ENCODE measurements at regions not wholly inside any gene's neighbourhood (a gene's known extent, or its start where the extent isn't known, plus 50 kb on each side); places are given as distances from the start of the nearest gene placed in this dataset.

- TF ChIP-seq REST (IDR thresholded peaks at IDR 0.05): no peak
- TF ChIP-seq YY1 (IDR thresholded peaks at IDR 0.05): no peak
- TF ChIP-seq FOXA1 (IDR thresholded peaks at IDR 0.05): no peak
These were observed 573.3 kb downstream of the PTPRU start (continued) for GRCh38 chr1:29809446-29810120.

DNA sequence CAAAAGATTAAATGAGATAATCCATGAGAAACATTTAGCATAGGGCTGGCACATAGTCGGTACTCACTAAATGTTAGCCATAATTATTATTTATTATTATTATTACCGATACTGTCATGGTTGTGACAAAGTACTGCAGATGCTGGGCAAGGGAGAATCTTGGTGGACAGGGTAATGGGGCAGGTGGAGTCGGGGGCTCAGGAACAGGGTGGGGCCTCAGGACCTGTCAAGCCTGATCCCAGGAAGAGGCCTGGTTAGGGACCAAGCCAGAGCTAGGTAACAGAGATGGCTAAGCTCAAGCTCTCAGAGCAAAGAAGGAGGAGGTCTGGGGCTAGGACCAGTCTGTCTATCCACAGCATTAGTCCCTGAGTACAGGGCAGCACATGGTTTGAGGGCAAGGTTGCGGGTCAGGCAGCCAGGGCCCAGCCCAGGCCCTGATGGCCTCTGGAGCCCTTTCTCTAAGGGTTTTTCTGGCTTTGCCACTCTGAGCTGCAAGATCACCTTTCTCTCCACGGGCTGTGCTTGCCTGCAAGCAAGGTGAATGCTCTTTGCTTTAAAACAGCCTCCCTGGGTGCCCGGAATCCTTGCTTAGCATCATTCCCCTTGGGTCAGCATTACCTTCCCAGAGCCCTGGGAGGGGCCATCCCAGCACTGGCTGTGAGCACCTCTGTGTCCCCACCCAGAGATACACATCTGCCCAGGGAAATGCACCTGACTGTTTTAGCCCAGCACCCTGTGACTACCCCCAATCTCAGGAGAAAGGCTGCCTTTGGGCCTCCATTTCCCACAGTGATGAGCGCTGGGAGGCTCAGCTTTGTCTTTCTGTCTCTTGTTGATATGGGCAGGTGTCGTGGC is 572.0 kb downstream of the PTPRU start:
- TF ChIP-seq FOXA2 (IDR thresholded peaks at IDR 0.05) (no peak), HNF4G (IDR thresholded peaks at IDR 0.05) (no peak), JUND (IDR thresholded peaks at IDR 0.05) (no peak), FOXA1 (IDR thresholded peaks at IDR 0.05) (no peak), NR2F2 (IDR thresholded peaks at IDR 0.05) (no peak), ZBTB33 (IDR thresholded peaks at IDR 0.05) (no peak), HNF4A (conservative IDR thresholded peaks at IDR 0.05) (no peak)
- TF ChIP-seq, protein P1, sequence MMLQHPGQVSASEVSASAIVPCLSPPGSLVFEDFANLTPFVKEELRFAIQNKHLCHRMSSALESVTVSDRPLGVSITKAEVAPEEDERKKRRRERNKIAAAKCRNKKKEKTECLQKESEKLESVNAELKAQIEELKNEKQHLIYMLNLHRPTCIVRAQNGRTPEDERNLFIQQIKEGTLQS (IDR thresholded peaks at IDR 0.05): no peak
- no peaks in the 10 kb centered on the region for H3K9me3 ChIP-seq (ENCODE audit: control insufficient read depth in 4 of 4, low read length in 3 of 4)
- H3K27ac ChIP-seq (ENCODE audit: low read depth in 1 of 2, low read length in 2 of 2): no peak overlapping the region
- H3K36me3 ChIP-seq (ENCODE audit: control insufficient read depth in 4 of 4, insufficient read depth in 3 of 4, low read depth in 1 of 4, low read length in 3 of 4): no peaks in the 10 kb centered on the region
- H3K4me1 ChIP-seq (ENCODE audit: control insufficient read depth in 4 of 4, insufficient read depth in 4 of 4, low read length in 3 of 4): no peaks in the 10 kb centered on the region
- peaks cover 0 to 2% (median 0%) of the 10 kb centered on the region in 4 donors for H3K27me3 ChIP-seq (ENCODE audit: control insufficient read depth in 4 of 4, insufficient read depth in 4 of 4, low read length in 3 of 4)
- WGBS: 88% methylated on average over 8 of the region's 8 CpGs
- no peak overlapping the region for H3K4me3 ChIP-seq (ENCODE audit: low read depth in 1 of 3, low read length in 3 of 3)
- no peak for DNase-seq (ENCODE audit: low spot score)
- no peak overlapping the region for H3K9ac ChIP-seq (ENCODE audit: low read depth in 1 of 2, low read length in 2 of 2)

DNA sequence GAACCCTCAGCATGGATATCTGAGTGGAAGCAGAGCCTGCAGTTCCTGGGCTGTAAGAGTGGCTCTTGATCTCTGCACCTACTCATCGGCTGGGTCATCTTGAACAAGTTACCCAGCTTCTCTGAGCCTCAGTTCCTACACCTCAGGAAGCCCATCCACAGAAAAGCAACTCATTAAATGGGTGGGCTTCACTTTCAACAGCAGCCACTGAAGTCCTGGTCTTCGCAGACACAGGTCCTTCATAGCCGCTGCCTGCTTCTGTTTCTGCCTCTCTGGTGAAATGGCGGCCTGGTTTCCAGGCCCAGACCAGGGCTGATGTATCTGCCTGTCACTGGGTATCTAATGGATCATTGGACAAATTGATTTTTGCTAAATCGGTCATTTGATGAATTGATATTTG is 571.4 kb downstream of the PTPRU start:
- Histone ChIP-seq H3K4me1 (ENCODE audit: control insufficient read depth in 4 of 4, insufficient read depth in 4 of 4, low read length in 3 of 4) (no peaks in the 10 kb centered on the region), H3K9me3 (ENCODE audit: control insufficient read depth in 4 of 4, low read length in 3 of 4) (no peaks in the 10 kb centered on the region), H3K4me3 (ENCODE audit: low read depth in 1 of 3, low read length in 3 of 3) (no peak overlapping the region), H3K27ac (ENCODE audit: low read depth in 1 of 2, low read length in 2 of 2) (no peak overlapping the region), H3K27me3 (ENCODE audit: control insufficient read depth in 4 of 4, insufficient read depth in 4 of 4, low read length in 3 of 4) (peaks cover 0 to 7% (median 0%) of the 10 kb centered on the region in 4 donors), H3K9ac (ENCODE audit: low read depth in 1 of 2, low read length in 2 of 2) (no peak overlapping the region), H3K36me3 (ENCODE audit: control insufficient read depth in 4 of 4, insufficient read depth in 3 of 4, low read depth in 1 of 4, low read length in 3 of 4) (no peaks in the 10 kb centered on the region)
- TF ChIP-seq, protein P1 (IDR thresholded peaks at IDR 0.05): no peak
- 92% methylated on average over 5 of the region's 5 CpGs for WGBS
- no peak for DNase-seq (ENCODE audit: low spot score)
